Caki2 (cell line): ENCODE measurements at regions not wholly inside any gene's neighbourhood (a gene's known extent, or its start where the extent isn't known, plus 50 kb on each side); places are given as distances from the start of the nearest gene placed in this dataset.

Experiments
- DNase-seq: peaks from one replicate; pipeline ENCODE4 v3.0.0-alpha.2; 2015; ENCODE audit warnings: low read depth
- in situ Hi-C: cut with HindIII; loops from 2 replicates; pipeline ENCODE4 v1.10.0; 2016; ENCODE audit warnings: low sequenced_read_pairs, low pct_unique_long_range_greater_than_20kb, mixed read lengths

DNA sequence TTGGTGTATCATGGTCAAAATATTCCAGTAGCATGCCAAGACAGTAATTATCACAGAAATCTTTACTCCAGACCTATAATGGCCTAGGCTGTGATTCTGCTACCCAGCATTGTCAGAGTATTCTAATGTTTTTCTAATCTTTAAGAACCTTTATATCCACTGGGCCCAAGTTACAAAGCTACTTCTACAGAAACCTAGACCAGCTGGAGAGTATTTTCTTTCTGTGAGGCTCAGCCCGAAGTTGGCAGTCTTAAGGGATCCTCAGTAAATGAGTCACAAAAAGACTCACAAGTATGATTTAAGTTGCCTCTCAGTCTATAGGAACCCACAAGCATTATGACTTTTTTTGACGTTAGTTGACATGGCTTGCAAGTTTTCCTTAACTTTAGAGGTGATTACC is 638.5 kb upstream of the FAM241A start:
- in situ Hi-C loops, result no loop called here
- DNase-seq, result no peak

DNA sequence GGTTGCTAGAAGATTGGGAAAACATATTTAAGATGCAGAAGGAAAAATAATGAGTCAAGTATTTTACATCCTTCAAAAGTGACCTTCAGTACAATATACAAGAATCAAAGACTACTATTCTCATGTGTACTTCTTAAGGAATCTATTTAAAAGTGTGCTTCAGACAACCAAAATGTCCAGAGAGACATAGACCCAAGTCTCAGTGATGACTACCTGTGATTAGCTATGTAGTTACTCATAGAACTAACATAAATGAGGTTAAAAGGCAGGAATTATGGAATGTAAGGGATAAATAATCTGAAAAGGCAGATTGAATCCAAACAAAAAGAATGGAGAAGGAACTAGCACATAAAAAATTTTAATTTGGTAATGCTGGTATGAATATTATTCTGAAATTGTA is 634.7 kb upstream of the FAM241A start:
- in situ Hi-C loops, result no loop called here
- no peak for DNase-seq

DNA sequence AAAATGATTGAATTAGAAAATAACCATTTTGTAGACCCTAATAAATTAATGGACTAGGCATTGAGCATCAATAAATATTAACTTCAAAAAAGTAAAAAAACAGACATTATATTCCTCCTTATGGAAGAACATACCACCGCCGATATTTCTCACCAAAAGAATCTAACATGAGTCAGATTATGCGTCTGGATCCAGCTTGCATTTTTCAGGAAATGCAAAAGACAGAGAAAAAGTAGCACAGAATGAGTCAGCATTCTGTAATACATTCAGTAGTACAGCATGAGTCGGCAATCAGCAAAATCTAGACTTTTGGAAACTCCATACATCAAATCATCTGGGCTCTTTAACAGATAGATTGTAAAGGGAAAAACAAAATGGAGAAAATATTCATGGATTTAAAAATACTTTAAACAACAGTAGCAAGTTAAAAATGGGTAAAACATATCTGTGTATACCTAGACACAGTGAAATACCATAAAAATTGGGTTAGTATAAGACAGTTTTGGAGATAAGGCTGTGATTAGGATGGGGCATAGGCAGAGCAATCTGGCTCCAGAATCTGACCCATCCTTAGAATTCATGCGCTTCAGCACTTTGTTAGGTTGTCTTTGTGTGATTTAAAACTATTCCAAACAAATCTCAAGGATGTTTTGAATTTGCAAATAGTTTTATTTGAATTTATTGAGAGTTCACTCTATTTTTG is 633.0 kb upstream of the FAM241A start:
- in situ Hi-C loops, result no loop called here
- peak; percentile 60 for DNase-seq

DNA sequence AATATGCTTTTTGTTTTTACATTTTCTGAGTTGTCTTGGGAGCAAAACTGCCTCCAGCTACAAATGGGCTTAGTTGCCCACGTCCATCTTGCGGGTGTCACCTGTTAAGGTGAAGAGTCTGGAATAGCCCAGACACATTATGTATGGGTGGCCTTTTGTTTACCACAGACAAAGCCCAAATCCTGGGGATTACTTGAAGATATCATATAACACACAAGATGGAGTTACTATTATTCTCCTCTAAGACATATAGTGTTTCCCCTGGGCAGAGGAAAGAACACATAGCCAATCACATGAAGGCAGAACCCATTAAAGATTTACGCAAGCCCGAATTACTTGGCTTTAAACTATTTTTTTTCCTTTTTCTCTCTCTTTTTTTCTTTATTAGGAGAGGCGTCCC is 625.6 kb upstream of the FAM241A start:
- in situ Hi-C loops, result no loop called here
- no peak for DNase-seq

DNA sequence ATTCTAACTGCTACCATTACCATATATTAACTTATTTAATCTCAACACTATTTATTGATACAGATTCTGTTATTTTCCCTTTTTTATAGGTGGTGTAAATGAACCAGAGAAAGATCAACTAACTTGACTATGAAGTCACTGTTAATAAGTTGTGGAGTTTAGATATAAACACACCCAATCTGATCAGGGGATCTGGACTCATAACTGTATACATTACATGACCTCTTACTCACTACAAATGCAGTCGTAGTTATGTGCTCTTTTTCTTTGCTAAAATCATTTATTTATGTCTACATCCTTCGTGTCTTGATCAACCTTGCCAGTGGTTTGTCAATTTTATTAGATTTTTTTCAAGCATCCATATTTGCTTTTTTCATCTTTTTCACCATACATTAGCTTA is 614.8 kb upstream of the FAM241A start:
- in situ Hi-C loops, result no loop called here
- no peak for DNase-seq

DNA sequence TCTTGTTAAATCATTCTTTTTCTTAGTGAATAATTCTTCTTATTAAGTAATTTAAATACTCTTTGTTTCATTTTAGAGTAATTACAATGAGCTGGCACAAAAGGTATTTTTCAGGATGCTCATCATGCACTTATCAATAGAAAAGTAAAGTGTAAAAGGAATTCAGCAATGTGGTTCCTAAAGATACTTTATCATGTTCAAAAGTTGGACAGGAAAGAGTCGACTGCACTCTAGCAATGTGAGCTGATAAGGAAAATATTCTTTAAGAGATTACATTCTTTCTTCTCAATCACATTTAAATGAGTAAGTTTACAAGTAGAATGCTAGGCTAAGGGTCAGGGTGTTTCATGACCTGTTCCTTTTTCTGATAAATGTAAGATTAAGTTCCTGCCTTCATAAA is 609.5 kb upstream of the FAM241A start:
- in situ Hi-C loops, result no loop called here
- DNase-seq, result no peak

DNA sequence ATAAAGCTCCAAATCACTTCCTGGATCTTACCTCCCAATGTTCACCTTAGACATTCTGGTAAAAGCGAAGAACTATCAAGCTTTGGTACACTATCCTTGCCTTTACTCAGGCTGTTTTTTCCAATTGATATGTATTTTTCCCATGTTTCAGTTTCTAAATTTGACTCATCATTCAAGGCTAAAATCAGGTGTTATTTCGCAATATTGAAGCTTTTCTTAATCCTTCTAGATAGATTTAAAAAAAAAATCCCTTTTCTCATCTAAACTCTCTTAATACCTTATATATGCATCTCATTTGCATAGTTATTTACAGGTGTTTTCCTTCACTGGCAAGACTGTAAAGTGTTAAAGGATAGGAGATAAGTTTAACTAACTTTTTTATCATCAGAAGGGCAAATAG is 608.1 kb upstream of the FAM241A start:
- in situ Hi-C loops, result no loop called here
- DNase-seq, result no peak

DNA sequence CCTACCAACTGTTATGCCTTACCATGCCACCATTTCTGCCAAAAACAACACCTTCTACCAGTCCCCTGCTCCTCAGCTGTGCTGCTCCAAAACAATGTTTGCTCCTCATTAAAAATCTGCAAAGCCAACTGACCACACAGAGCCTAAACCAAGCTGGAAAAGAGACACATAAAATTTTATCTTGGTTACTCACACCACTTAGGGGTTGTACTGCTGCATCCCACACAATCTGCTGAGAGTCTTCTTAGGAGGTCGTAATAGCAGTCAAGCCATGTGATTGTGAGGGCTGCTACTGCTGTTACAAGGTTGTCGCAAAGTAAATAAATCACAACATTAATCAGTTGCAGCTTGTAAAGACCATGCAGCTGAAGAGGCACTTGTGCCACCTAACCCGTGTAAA is 607.4 kb upstream of the FAM241A start:
- no peak for DNase-seq
- in situ Hi-C loops, result no loop called here

DNA sequence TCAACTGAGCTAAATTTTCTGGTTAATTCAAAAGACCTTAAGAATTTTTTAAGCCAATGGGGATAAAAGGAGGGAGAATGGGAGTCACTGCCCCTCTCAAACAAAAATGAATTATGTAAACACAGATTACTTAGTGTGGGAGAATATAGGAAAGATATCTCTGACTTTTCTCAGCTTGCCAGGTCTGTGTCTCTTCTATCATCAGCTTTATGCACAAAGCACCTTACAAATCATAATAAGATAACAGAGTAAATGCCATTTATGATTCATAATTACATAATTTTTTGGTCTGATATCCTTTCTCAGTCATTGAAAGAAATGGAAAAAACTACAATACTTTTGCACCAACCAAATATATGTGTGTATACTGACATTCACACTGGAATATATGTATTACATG is 604.6 kb upstream of the FAM241A start:
- in situ Hi-C loops, result no loop called here
- no peak for DNase-seq

DNA sequence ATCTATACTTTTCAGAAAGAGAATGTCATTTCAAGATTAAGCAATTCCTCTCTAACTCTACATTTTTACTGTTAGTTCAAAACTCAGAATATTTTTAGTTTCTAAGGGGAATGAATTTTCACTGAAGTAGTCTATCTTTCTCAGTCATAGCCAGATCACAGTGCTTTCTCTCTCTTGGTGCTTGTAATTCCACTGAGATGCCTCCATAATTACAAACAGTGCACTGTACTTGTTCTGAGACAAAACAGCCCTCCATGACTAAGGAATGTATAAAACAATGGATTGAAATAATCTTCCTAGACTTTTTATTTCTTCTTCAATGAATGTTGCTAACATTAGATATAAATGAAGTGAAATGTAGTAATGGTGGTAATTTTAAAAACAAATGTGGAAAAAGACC is 603.2 kb upstream of the FAM241A start:
- no peak for DNase-seq
- in situ Hi-C loops, result no loop called here

DNA sequence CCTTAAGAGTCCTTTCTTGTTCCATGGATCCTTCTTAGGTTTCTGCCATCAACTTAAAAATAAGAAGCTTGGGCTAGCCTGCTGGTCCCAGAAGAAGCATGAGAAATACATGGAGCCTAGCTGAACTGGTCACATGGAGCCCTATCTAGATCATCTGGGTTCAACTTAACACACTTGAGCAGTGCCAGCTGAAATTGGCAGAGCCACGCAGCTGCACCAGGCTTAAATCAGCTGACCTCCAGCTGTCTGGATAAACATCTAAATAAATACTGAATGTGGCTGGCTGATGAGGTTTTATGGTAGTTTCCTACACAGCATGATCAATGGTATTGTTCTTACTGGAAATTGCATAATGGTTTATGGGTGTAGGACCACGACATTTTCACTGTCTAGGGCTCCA is 598.4 kb upstream of the FAM241A start:
- no peak for DNase-seq
- in situ Hi-C loops, result no loop called here

DNA sequence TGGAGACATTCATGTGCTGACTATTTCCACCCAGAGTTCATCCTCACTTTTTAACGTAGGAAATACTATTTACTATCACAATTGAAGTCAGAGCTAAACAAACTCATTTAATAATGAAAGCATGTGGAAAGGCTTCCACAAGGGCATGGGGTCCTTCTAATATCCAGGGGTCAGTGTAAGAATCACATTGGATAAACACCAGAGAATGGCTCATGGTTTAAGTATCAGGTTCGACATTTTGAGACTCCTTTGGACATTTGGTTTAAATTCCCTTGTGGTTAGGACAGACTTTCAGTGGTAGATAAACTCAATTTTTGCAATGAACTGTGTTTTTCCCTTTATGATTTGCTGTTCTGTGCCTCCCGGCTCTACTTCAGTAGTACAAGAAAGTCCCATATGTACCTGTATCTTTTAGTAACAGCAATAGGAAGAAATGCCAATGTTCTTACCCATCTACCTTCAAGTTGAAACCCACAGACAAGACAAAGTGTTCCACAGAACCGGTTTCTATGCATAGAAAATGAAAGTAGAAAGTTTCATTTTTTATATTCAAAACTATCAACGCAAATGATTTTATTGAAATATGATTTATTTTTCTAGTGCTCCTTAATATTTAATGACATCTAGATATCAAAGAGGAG is 589.0 kb upstream of the FAM241A start:
- in situ Hi-C loops, result no loop called here

DNA sequence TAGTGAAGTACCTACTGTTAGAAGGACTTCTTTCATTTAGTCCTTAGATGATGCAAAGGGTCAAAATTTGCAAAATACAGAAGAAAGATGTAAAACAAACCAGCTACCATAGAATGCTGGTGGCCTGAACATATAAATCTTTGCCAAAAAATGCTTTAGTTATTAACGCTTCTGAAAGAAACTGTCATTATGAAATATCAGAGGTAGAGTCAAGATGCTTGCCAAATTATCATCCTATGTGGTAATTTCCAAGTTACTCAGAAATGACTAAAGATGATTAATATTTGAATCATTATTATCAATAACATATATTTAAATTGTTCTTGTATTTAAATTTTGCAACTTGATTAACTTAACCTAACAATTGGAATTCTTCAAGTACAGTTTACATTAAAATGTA is 588.4 kb upstream of the FAM241A start:
- in situ Hi-C loops, result no loop called here
- DNase-seq, result no peak

More for the DNA sequence above, 589.0 kb upstream of the FAM241A start:
- DNase-seq, result no peak

DNA sequence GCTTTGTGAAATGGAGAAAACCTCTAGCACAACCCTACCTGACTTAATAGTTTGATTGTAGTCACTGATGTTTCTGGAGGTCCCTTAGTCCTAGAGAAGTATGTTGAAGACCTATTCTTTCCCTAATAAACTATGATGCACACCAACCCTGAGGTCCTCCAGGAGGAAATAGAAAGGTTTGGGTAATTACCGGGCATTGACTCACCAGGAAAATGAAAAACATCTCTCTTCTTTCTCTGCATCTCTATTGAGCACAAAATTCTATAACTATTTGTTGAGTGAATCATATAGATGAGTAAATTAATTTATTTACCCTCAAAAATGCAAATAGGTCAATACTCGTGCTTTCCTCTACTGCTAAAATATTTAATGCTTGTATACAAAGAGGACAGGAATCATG is 582.4 kb upstream of the FAM241A start:
- in situ Hi-C loops, result no loop called here
- DNase-seq, result no peak

DNA sequence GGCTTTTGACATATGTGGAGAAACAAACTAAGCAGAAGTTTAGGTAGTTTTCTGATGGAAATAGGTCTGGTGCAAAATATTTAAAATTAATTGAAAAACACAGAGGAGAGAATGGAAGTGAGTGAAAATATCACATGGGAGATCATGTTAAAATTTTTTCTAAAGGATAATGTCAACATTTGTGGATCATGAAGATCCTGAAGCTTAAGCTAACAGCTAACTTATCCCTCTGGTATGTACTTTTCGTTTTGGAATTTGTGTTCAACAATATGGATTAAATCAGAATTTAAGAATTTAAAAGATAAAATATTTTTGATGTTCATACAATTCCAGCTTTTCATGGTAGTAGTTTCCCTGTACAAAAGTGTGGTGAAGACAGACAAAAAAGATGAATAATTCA is 572.8 kb upstream of the FAM241A start:
- in situ Hi-C loops, result no loop called here
- DNase-seq, result no peak

DNA sequence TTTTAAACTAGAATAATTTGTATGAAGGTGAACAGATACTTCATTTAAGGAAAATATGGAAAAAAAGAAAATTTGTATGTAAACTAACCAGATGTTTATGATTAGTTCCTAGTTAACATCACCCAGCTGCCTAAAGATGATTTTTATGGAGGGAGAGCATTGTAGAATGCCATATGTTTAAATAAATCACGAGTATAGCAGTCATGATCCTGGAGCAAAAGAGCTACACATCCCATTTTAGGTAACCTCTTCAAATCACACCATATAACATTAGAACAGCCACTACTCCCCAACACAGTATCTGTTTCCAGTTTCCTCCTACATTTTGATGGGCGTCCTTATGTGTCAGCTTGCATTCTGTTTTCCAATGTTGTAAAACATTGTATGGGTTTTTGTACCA is 571.9 kb upstream of the FAM241A start:
- in situ Hi-C loops, result no loop called here
- no peak for DNase-seq

DNA sequence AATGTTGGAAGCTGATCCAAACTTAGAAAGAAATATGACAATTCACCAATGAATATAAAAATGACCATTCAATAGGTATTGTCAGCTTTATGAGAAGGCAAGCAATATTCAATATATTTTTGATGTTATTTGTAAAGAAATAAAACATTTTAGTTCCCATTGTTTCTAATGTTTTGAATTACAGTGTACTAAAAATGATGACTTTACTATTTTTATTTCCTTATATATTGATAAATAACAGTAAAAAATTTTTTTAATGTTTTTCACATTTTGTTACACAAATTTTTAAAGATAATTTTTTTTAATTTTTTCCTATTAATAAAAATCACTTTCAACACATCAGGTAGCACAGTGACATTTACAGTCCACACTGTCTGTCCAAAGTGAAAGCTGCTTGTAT is 565.5 kb upstream of the FAM241A start:
- in situ Hi-C loops, result no loop called here

DNA sequence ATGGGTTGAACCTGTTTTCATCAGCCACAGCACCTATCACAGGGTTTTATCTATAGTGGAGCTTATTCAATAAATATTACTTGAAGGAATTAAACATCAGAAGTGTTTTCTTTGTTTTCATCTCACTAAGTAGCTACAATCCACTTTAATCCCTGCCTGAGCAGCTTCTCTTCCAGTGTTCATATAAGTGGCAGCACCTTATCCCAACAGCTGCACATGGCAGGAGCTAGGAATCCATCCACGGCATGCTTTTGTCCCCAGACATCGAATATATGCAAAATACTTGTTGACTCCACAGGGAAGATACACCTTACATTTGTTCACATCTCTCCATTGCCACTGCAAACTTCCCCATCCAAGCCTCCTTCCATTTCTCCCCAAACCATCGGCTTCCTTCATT is 549.8 kb upstream of the FAM241A start:
- in situ Hi-C loops, result no loop called here
- no peak for DNase-seq

More for the DNA sequence above, 565.5 kb upstream of the FAM241A start:
- DNase-seq, result no peak

DNA sequence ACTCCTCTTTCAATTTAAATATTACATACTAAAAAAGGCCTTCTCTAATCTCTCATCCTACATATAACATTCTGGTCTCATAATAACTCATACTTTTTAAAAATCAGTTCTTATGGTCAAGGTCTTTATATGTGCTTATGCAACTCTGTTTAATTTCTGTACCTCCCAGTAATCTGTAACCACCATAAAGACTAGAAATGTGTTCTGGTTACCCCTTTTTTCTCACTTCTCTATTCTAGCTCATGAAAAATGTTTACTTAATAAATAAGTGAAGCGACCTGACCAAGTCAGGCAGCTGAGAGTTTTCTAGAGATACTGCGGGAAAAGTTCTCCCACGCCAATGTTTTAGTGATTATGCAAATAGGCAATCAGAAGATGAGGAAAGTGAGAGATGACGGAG is 548.8 kb upstream of the FAM241A start:
- in situ Hi-C loops, result no loop called here
- no peak for DNase-seq

DNA sequence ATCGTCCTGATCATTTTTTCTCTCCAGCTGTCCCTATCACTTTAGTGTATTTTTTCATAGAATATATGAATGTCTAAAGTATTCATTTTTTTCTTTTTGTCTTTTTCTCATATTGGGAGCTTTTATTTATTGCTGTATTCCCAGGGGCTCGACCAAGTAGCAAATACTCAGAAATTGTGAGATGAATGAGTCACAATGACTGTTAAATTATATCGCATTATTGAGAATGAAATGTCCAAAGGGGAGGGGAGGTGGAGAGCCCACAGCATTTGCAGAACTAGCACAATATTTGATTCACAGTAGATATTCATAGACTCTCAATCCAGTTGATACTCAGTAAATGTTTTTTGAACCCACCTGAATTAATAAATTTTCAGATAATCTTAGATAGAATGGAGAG is 543.6 kb upstream of the FAM241A start:
- in situ Hi-C loops, result no loop called here

More for the DNA sequence above, 543.6 kb upstream of the FAM241A start:
- DNase-seq, result no peak
